Spleen (tissue), 11 donors: ENCODE measurements at regions not wholly inside any gene's neighbourhood (a gene's known extent, or its start where the extent isn't known, plus 50 kb on each side); places are given as distances from the start of the nearest gene placed in this dataset.

Experiments
- DNase-seq: peaks from one replicate; pipeline ENCODE4 v3.0.0-alpha.2; 2020
- H3K27ac ChIP-seq, 8 donors: fragments of 200-600 bp; sonication (generic) in 7 of 8; 1 replicate in 4 of 8; 2 replicates in 4 of 8; pipeline versions ENCODE4 v1.5.0 to v1.8.0; 2016 to 2021; ENCODE audit warnings: inconsistent platforms in 4 of 8, mild to moderate bottlenecking in 4 of 8, moderate library complexity in 1 of 8
- H3K27me3 ChIP-seq, 7 donors: fragments of 200-600 bp; sonication (generic) in 6 of 7; replicated peaks in 1 of 7; 1 replicate in 4 of 7; 2 replicates in 3 of 7; pipeline versions ENCODE4 v1.5.0 to v1.8.0; 2016 to 2021; ENCODE audit warnings: inconsistent platforms in 3 of 7, mild to moderate bottlenecking in 1 of 7
- H3K36me3 ChIP-seq, 6 donors: fragments of 200-600 bp; sonication (generic) in 5 of 6; 1 replicate in 4 of 6; 2 replicates in 2 of 6; pipeline versions ENCODE4 v1.5.0 to v1.8.0; 2016 to 2021; ENCODE audit warnings: inconsistent platforms in 2 of 6
- H3K4me1 ChIP-seq, 6 donors: fragments of 200-600 bp; sonication (generic) in 5 of 6; 1 replicate in 3 of 6; 2 replicates in 3 of 6; pipeline versions ENCODE4 v1.5.0 to v1.8.0; 2016 to 2021; ENCODE audit warnings: inconsistent platforms in 3 of 6
- H3K4me3 ChIP-seq, 8 donors: fragments of 200-600 bp; sonication (generic) in 7 of 8; 1 replicate in 4 of 8; 2 replicates in 4 of 8; pipeline versions ENCODE4 v1.5.0 to v1.8.0; 2016 to 2021; ENCODE audit warnings: inconsistent platforms in 4 of 8, mild to moderate bottlenecking in 4 of 8, moderate library complexity in 2 of 8
- H3K9me3 ChIP-seq, 8 donors: fragments of 200-600 bp; sonication (generic) in 7 of 8; 1 replicate in 4 of 8; 2 replicates in 4 of 8; pipeline versions ENCODE4 v1.5.0 to v1.8.0; 2016 to 2021; ENCODE audit warnings: inconsistent platforms in 4 of 8
- CTCF ChIP-seq, 11 experiments: fragments of 200-600 bp in 7 of 11; fragments of 450-650 bp in 4 of 11; sonication (generic) in 4 of 11; IDR thresholded peaks in 8 of 11; conservative IDR thresholded peaks in 3 of 11; 1 replicate in 7 of 11; 2 replicates in 4 of 11; pipeline versions ENCODE4 v1.4.0 to v1.8.0; 2016 to 2021; ENCODE audit warnings: antibody characterized with exemption in 11 of 11, inconsistent platforms in 4 of 11, mild to moderate bottlenecking in 1 of 11
- POLR2A ChIP-seq, 3 donors: fragments of 450-650 bp; IDR thresholded peaks; one replicate each; pipeline ENCODE4 v1.5.1; 2017; ENCODE audit warnings: antibody characterized with exemption in 3 of 3, mild to moderate bottlenecking in 1 of 3
- POLR2AphosphoS5 ChIP-seq, 3 donors: sonication (generic); formaldehyde crosslinking; IDR thresholded peaks; one replicate each; pipeline ENCODE4 v1.5.1; 2017; ENCODE audit warnings: antibody characterized with exemption in 3 of 3
- WGBS, 5 donors: extraction: QIAGEN DNeasy Blood & Tissue Kit in 3 of 5; methylation state at CpG; one replicate each; pipeline versions ENCODE4 v1.1.5 to v1.1.7; 2013 to 2018; 5-methylcytosine and 5-hydroxymethylcytosine counted together
- intact Hi-C: fragments of 100-400 bp; cut with DNase I; formaldehyde crosslinking; loops from one replicate; pipeline ENCODE4 v1.15.0; 2023; ENCODE audit warnings: low total_unique reads
- donor health status: healthy with polysubstance abuse.
- donor health status: DM: no; HTN: no; CAD: no; lungs with moderate emphysema.
- donor health status: DM: no; HTN: no; CAD: no.
- donor health status: Bipolar disorder and iron deficiency.
- donor health status: healthy.
- donor health status: DM: no; HTN: no; CAD: no.
- donor health status: DM: yes; HTN: yes; CAD: no.

- 77 to 81% (median 78%) methylated on average over 3 of the region's 3 CpGs for WGBS, 5 donors
- Histone ChIP-seq H3K36me3 (no peaks in the 10 kb centered on the region), H3K4me3 (no peak overlapping the region), H3K9me3 (peaks cover 0 to 15% (median 3%) of the 10 kb centered on the region in 8 donors), H3K27me3 (no peaks in the 10 kb centered on the region), H3K4me1 (no peaks in the 10 kb centered on the region), H3K27ac (no peak overlapping the region)
- intact Hi-C loops, result no loop called here
- TF ChIP-seq POLR2AphosphoS5 (IDR thresholded peaks at IDR 0.05) (no peak), POLR2A (IDR thresholded peaks at IDR 0.05) (no peak), CTCF (IDR thresholded peaks at IDR 0.05 in 8 of 11, conservative IDR thresholded peaks at IDR 0.05 in 3 of 11) (no peak)
- DNase-seq, result no peak
Observed at GRCh38 chr4:160611181-160611580, 1508.3 kb downstream of the RAPGEF2 start.

- H3K9me3 ChIP-seq, result peaks cover 0 to 41% (median 38%) of the 10 kb centered on the region in 8 donors
- no peaks in the 10 kb centered on the region for H3K27me3 ChIP-seq
- DNase-seq, result no peak
- no peaks in the 10 kb centered on the region for H3K36me3 ChIP-seq
- 72 to 91% (median 78%) methylated on average over 1 of the region's 1 CpG for WGBS, 5 donors
- H3K4me1 ChIP-seq, result no peaks in the 10 kb centered on the region
- H3K4me3 ChIP-seq, result no peak overlapping the region
- intact Hi-C loops, result no loop called here
- no peak overlapping the region for H3K27ac ChIP-seq
- TF ChIP-seq POLR2AphosphoS5 (IDR thresholded peaks at IDR 0.05) (no peak), CTCF (IDR thresholded peaks at IDR 0.05 in 8 of 11, conservative IDR thresholded peaks at IDR 0.05 in 3 of 11) (no peak), POLR2A (IDR thresholded peaks at IDR 0.05) (no peak)
Observed at GRCh38 chr4:160631044-160631443, 1528.2 kb downstream of the RAPGEF2 start.

- TF ChIP-seq POLR2AphosphoS5 (IDR thresholded peaks at IDR 0.05), result no peak
- TF ChIP-seq CTCF (IDR thresholded peaks at IDR 0.05 in 8 of 11, conservative IDR thresholded peaks at IDR 0.05 in 3 of 11), result no peak
- TF ChIP-seq POLR2A (IDR thresholded peaks at IDR 0.05), result no peak
- Histone ChIP-seq H3K36me3 (no peaks in the 10 kb centered on the region), H3K27ac (no peak overlapping the region), H3K27me3 (no peaks in the 10 kb centered on the region), H3K4me3 (no peak overlapping the region), H3K4me1 (no peaks in the 10 kb centered on the region), H3K9me3 (peaks cover 0 to 23% (median 7%) of the 10 kb centered on the region in 8 donors)
- intact Hi-C loops, result no loop called here
- WGBS, 5 donors, result 83 to 93% (median 84%) methylated on average over 3 of the region's 3 CpGs
- no peak for DNase-seq
Observed at GRCh38 chr4:160652790-160653189, 1511.0 kb downstream of the FSTL5 start.

- no peak for TF ChIP-seq CTCF (IDR thresholded peaks at IDR 0.05 in 8 of 11, conservative IDR thresholded peaks at IDR 0.05 in 3 of 11)
- TF ChIP-seq POLR2AphosphoS5 (IDR thresholded peaks at IDR 0.05), result no peak
- no peak for TF ChIP-seq POLR2A (IDR thresholded peaks at IDR 0.05)
- no peak for DNase-seq
- 85 to 97% (median 93%) methylated on average over 2 of the region's 2 CpGs for WGBS, 5 donors
- H3K36me3 ChIP-seq, result no peaks in the 10 kb centered on the region
- H3K4me1 ChIP-seq, result no peaks in the 10 kb centered on the region
- intact Hi-C loops, result no loop called here
- H3K27ac ChIP-seq, result no peak overlapping the region
- peaks cover 0 to 14% (median 3%) of the 10 kb centered on the region in 8 donors for H3K9me3 ChIP-seq
- H3K4me3 ChIP-seq, result no peak overlapping the region
- H3K27me3 ChIP-seq, result no peaks in the 10 kb centered on the region
Observed at GRCh38 chr4:160675550-160675949, 1488.2 kb downstream of the FSTL5 start.
